D721Med (cell line): ENCODE measurements at regions not wholly inside any gene's neighbourhood (a gene's known extent, or its start where the extent isn't known, plus 50 kb on each side); places are given as distances from the start of the nearest gene placed in this dataset.
"Not testable (repeated sequence)": the region's sequence is repeated elsewhere in the genome, so short reads cannot be mapped to it uniquely, and the experiment has no call there.

Experiments used
- DNase-seq: peaks from one replicate; pipeline ENCODE4 v3.0.0; 2011; ENCODE audit warnings: low spot score; ENCODE audit not compliant: insufficient read length
- FAIRE-seq: peaks from 2 replicates; lab custom pipeline; 2011; peaks lifted over from hg19 to GRCh38; lab: Jason Lieb, UNC
- CTCF ChIP-seq: IDR thresholded peaks from 2 replicates; pipeline ENCODE4 v1.5.1; 2012; ENCODE audit warnings: mild to moderate bottlenecking, control low read depth; ENCODE audit not compliant: insufficient read depth; ENCODE audit errors: missing control alignments

- FAIRE-seq (no peak), DNase-seq (no peak)
- no peak for TF ChIP-seq CTCF
Observed at GRCh38 chr20:12248481-12248880, 330.8 kb downstream of the BTBD3 start.

GRCh38 chr20:12250661-12251060 is 333.0 kb downstream of the BTBD3 start:
- DNase-seq, FAIRE-seq: not testable (repeated sequence)

- no peak for DNase-seq
- FAIRE-seq: no peak
- TF ChIP-seq CTCF: no peak
Observed at GRCh38 chr20:12252793-12253192, 335.1 kb downstream of the BTBD3 start.

GRCh38 chr20:12255461-12255970 is 337.8 kb downstream of the BTBD3 start:
- no peak for FAIRE-seq
- DNase-seq: no peak
- TF ChIP-seq CTCF: no peak

- DNase-seq: no peak
- TF ChIP-seq CTCF: no peak
- no peak for FAIRE-seq
Observed at GRCh38 chr20:12256806-12257205, 339.1 kb downstream of the BTBD3 start.

GRCh38 chr20:12262747-12263146 is 345.1 kb downstream of the BTBD3 start:
- no peak for FAIRE-seq
- DNase-seq: no peak
- TF ChIP-seq CTCF: no peak

GRCh38 chr20:12264711-12265110 is 347.0 kb downstream of the BTBD3 start:
- no peak for DNase-seq
- no peak for TF ChIP-seq CTCF
- FAIRE-seq: no peak

- FAIRE-seq (no peak), DNase-seq (no peak)
- TF ChIP-seq CTCF: no peak
Observed at GRCh38 chr20:12265662-12266061, 348.0 kb downstream of the BTBD3 start.
